Frontal cortex (tissue), 3 donors: ENCODE measurements at regions not wholly inside any gene's neighbourhood (a gene's known extent, or its start where the extent isn't known, plus 50 kb on each side); places are given as distances from the start of the nearest gene placed in this dataset.

Experiments used
- DNase-seq, 2 donors: peaks; one replicate each; pipeline ENCODE4 v3.0.0; 2012; ENCODE audit warnings: low spot score in 2 of 2
- FAIRE-seq: peaks from 2 replicates; lab custom pipeline; 2012; peaks lifted over from hg19 to GRCh38; lab: Jason Lieb, UNC
- donor health status: control.
- donor health status: control.
- donor health status: control.

- no peak for FAIRE-seq
- DNase-seq, result no peak
These were observed 205.6 kb upstream of the RGS6 start for GRCh38 chr14:71726580-71727021.

- no peak for DNase-seq
- no peak for FAIRE-seq
These were observed 203.8 kb upstream of the RGS6 start for GRCh38 chr14:71728386-71728785.

GRCh38 chr14:71729596-71729995, 202.6 kb upstream of the RGS6 start:
- FAIRE-seq (no peak), DNase-seq (no peak)

GRCh38 chr14:71730471-71730870, 201.8 kb upstream of the RGS6 start:
- FAIRE-seq (no peak), DNase-seq (no peak)

GRCh38 chr14:71731096-71731495, 201.1 kb upstream of the RGS6 start:
- FAIRE-seq (no peak), DNase-seq (no peak)

GRCh38 chr14:71733210-71733883, 198.9 kb upstream of the RGS6 start:
- FAIRE-seq (no peak), DNase-seq (no peak)

GRCh38 chr14:71734076-71734475, 198.2 kb upstream of the RGS6 start:
- FAIRE-seq (no peak), DNase-seq (no peak)

- FAIRE-seq (no peak), DNase-seq (no peak)
These were observed 197.3 kb upstream of the RGS6 start for GRCh38 chr14:71734885-71735284.

GRCh38 chr14:71737760-71738159, 194.5 kb upstream of the RGS6 start:
- FAIRE-seq (no peak), DNase-seq (no peak)

- DNase-seq (no peak), FAIRE-seq (no peak)
These were observed 192.8 kb upstream of the RGS6 start for GRCh38 chr14:71739273-71739990.

- FAIRE-seq (no peak), DNase-seq (no peak)
These were observed 191.0 kb upstream of the RGS6 start for GRCh38 chr14:71741241-71741640.

- DNase-seq, result no peak
- FAIRE-seq, result no peak
These were observed 189.7 kb upstream of the RGS6 start for GRCh38 chr14:71742485-71742884.

- DNase-seq (no peak), FAIRE-seq (no peak)
These were observed 187.2 kb upstream of the RGS6 start for GRCh38 chr14:71745072-71745471.

GRCh38 chr14:71748196-71748595, 184.0 kb upstream of the RGS6 start:
- DNase-seq (no peak), FAIRE-seq (no peak)

- FAIRE-seq (no peak), DNase-seq (no peak)
These were observed 182.5 kb upstream of the RGS6 start for GRCh38 chr14:71749613-71750238.

- DNase-seq, result no peak
- no peak for FAIRE-seq
These were observed 181.0 kb upstream of the RGS6 start for GRCh38 chr14:71751264-71751663.

- no peak for FAIRE-seq
These were observed 180.0 kb upstream of the RGS6 start for GRCh38 chr14:71752111-71752738.

GRCh38 chr14:71753126-71753830, 179.0 kb upstream of the RGS6 start:
- peak; percentile 45 to 82 for DNase-seq
- FAIRE-seq, result no peak

More at GRCh38 chr14:71752111-71752738, 180.0 kb upstream of the RGS6 start:
- no peak for DNase-seq

GRCh38 chr14:71753976-71754375, 178.3 kb upstream of the RGS6 start:
- no peak for FAIRE-seq
- DNase-seq, result no peak
